ENCODE measurements at regions not wholly inside any gene's neighbourhood (a gene's known extent, or its start where the extent isn't known, plus 50 kb on each side); places are given as distances from the start of the nearest gene placed in this dataset.
"Not testable (repeated sequence)": the region's sequence is repeated elsewhere in the genome, so short reads cannot be mapped to it uniquely, and the experiment has no call there.

DNA sequence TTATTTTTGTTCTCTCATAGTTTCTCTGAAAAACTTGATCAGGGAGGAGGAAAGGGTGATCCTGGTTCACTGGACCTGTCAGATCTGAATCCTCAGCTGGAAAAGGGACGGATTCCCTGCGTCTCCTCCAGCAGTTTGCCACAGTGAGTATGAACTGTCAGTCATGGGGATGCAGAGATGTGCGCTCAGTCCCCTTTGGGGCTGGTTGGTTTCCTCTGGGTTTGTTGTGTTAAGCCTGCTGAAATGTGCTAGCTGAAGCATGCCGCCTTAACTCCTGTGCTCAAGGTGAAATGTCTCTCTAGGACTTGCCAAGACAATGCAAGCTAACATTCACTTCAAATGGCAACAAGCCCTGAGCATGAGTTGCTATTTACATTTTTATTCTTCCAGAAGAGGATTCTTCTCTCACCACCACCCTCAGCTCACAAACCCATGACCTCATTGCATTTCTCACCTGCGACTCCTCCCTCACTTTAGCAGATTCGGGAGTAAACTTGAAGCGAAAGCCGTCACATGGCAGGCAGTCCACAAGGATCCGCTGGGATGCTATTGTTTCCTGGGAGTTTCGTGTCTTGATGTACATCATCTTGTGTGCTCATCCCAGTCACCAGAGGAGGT is 192.9 kb upstream of the FZD8 start:
- Histone ChIP-seq H3K27me3 (ENCODE audit: control insufficient read depth in 2 of 2, insufficient read depth in 2 of 2, low read length in 2 of 2) (no peaks in the 10 kb centered on the region), H3K4me1 (ENCODE audit: control insufficient read depth in 2 of 2, insufficient read depth in 2 of 2, low read length in 2 of 2) (no peaks in the 10 kb centered on the region), H3K4me3 (ENCODE audit: low read length in 2 of 2) (no peak overlapping the region), H3K27ac (ENCODE audit: low read depth in 2 of 2, low read length in 2 of 2) (no peak overlapping the region), H3K36me3 (ENCODE audit: control insufficient read depth in 2 of 2, insufficient read depth in 2 of 2, low read length in 2 of 2) (no peaks in the 10 kb centered on the region), H3K9me3 (ENCODE audit: control insufficient read depth in 2 of 2, low read length in 2 of 2) (no peaks in the 10 kb centered on the region), H3K9ac (ENCODE audit: low read depth in 1 of 2, low read length in 2 of 2) (no peak overlapping the region)

DNA sequence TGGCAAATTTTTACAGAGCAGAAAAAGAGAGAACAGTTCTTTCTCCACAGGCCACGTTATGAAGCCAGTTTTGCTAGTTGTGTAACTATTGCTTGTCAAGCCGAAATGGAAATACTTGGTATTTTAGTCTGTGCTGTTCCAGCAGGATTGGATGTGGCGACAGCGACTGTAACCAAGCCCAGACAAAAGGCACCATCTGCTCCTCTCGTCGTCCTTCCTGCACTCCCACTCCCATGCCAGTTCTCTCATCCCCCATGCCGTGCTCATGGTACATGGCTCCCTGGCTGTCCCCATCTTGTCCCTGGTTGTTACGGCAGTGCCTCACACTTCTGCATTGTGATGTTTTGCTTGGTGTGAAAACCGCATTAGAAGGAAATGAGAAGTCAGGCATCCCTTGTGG is 185.7 kb upstream of the FZD8 start:
- H3K27ac ChIP-seq (ENCODE audit: low read depth in 2 of 2, low read length in 2 of 2) = no peak overlapping the region
- no peaks in the 10 kb centered on the region for H3K4me1 ChIP-seq (ENCODE audit: control insufficient read depth in 2 of 2, insufficient read depth in 2 of 2, low read length in 2 of 2)

DNA sequence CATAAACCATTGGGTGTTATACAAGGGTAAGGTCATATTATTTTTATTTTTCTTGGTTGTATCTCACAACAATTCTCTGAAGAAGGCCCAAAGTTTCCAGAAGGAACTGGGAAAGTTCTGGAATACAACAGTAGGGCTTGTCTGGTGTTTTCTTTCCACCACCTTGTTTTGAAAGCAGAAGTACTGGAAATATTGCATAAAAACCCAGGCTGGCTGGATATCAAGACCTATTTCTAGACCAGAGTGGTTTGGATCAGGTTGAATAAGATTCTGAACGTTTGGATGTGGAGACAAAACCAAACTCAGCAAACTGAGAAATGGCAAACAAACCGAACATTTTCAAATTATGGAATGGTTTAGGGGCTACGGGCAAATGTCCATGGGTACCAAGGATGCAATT is 182.6 kb upstream of the FZD8 start:
- H3K9me3 ChIP-seq (ENCODE audit: control insufficient read depth in 2 of 2, low read length in 2 of 2) = no peaks in the 10 kb centered on the region
- no peak overlapping the region for H3K27ac ChIP-seq (ENCODE audit: low read depth in 2 of 2, low read length in 2 of 2)
- H3K27me3 ChIP-seq (ENCODE audit: control insufficient read depth in 2 of 2, insufficient read depth in 2 of 2, low read length in 2 of 2) = no peaks in the 10 kb centered on the region
- H3K4me1 ChIP-seq (ENCODE audit: control insufficient read depth in 2 of 2, insufficient read depth in 2 of 2, low read length in 2 of 2) = no peaks in the 10 kb centered on the region
- H3K4me3 ChIP-seq (ENCODE audit: low read length in 2 of 2) = no peak overlapping the region
- H3K9ac ChIP-seq (ENCODE audit: low read depth in 1 of 2, low read length in 2 of 2) = no peak overlapping the region
- H3K36me3 ChIP-seq (ENCODE audit: control insufficient read depth in 2 of 2, insufficient read depth in 2 of 2, low read length in 2 of 2) = no peaks in the 10 kb centered on the region

More for the DNA sequence above, 185.7 kb upstream of the FZD8 start:
- H3K36me3 ChIP-seq (ENCODE audit: control insufficient read depth in 2 of 2, insufficient read depth in 2 of 2, low read length in 2 of 2) = no peaks in the 10 kb centered on the region
- no peaks in the 10 kb centered on the region for H3K9me3 ChIP-seq (ENCODE audit: control insufficient read depth in 2 of 2, low read length in 2 of 2)
- no peak overlapping the region for H3K9ac ChIP-seq (ENCODE audit: low read depth in 1 of 2, low read length in 2 of 2)
- no peaks in the 10 kb centered on the region for H3K27me3 ChIP-seq (ENCODE audit: control insufficient read depth in 2 of 2, insufficient read depth in 2 of 2, low read length in 2 of 2)
- no peak overlapping the region for H3K4me3 ChIP-seq (ENCODE audit: low read length in 2 of 2)

DNA sequence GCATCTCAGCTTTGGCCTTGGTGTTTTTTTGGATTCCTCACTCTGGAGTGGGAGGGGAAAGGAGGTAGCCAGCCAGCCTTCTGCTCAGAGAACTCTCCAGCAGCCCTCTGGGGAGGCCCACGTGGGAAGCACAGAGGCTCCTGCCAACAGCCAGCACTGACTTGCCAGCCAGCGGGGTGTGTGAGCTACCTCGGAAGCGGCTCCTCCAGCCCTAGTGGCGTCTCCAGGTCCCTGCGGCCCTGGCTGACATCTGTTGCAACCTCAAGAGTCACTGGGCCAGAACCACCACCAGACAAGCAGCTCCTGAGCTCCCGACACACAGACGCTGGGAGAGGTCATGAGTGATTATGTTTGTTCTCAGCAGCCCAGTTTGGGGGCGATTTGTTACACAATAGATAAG is 180.2 kb upstream of the FZD8 start:
- Histone ChIP-seq H3K4me1 (ENCODE audit: control insufficient read depth in 2 of 2, insufficient read depth in 2 of 2, low read length in 2 of 2) (no peaks in the 10 kb centered on the region), H3K9ac (ENCODE audit: low read depth in 1 of 2, low read length in 2 of 2) (no peak overlapping the region), H3K36me3 (ENCODE audit: control insufficient read depth in 2 of 2, insufficient read depth in 2 of 2, low read length in 2 of 2) (no peaks in the 10 kb centered on the region), H3K27ac (ENCODE audit: low read depth in 2 of 2, low read length in 2 of 2) (no peak overlapping the region), H3K4me3 (ENCODE audit: low read length in 2 of 2) (no peak overlapping the region), H3K9me3 (ENCODE audit: control insufficient read depth in 2 of 2, low read length in 2 of 2) (no peaks in the 10 kb centered on the region), H3K27me3 (ENCODE audit: control insufficient read depth in 2 of 2, insufficient read depth in 2 of 2, low read length in 2 of 2) (no peaks in the 10 kb centered on the region)

DNA sequence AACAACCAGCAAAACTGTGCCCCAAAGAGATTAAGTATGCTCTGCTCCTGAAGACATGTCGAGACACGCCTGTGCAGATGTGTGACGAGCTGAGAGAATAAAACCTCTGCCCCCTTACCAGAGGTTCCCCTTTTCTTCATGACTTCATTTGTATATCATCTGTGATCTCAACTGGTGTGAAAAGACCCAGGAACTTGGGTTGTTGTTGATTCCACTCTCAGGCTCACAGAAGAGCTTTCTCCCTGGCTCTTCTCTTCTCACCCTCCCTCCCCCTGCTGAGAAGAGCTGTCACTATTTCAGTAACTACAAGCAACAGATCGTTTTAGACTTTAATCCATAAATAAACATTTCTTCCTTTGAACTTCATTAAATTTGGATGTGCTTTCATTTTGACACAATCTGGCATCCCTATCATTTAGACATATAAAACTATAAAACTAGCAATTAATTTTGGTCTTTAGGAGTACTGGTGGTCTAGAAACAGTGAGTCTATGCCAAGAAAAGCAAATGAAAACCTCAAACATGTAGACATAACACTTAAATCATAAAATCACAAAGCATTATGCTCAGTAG is 179.3 kb upstream of the FZD8 start:
- Histone ChIP-seq H3K4me3 (ENCODE audit: low read length in 2 of 2) (no peak overlapping the region), H3K9me3 (ENCODE audit: control insufficient read depth in 2 of 2, low read length in 2 of 2) (no peaks in the 10 kb centered on the region), H3K4me1 (ENCODE audit: control insufficient read depth in 2 of 2, insufficient read depth in 2 of 2, low read length in 2 of 2) (no peaks in the 10 kb centered on the region), H3K9ac (ENCODE audit: low read depth in 1 of 2, low read length in 2 of 2) (no peak overlapping the region), H3K36me3 (ENCODE audit: control insufficient read depth in 2 of 2, insufficient read depth in 2 of 2, low read length in 2 of 2) (no peaks in the 10 kb centered on the region), H3K27me3 (ENCODE audit: control insufficient read depth in 2 of 2, insufficient read depth in 2 of 2, low read length in 2 of 2) (no peaks in the 10 kb centered on the region), H3K27ac (ENCODE audit: low read depth in 2 of 2, low read length in 2 of 2) (no peak overlapping the region)

DNA sequence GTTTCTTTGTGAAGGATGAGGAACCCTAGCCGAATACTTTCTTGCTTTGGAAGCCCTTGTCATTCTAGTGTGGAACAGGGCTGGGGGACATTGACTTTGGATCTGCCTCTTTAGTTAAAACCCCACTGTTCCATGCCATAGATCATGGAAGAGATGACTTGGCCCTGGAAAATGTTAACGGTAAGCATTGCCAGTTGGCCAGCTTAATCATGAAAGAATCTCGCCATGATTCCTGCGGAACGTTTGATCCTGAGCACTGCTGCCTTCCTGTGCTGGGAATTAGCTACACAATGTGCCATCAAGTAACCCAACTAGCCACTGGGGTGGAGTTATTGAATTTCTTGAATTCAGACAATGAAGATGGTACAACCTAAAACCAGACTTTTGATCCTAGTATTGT is 177.6 kb upstream of the FZD8 start:
- H3K4me1 ChIP-seq (ENCODE audit: control insufficient read depth in 2 of 2, insufficient read depth in 2 of 2, low read length in 2 of 2) = no peaks in the 10 kb centered on the region
- no peaks in the 10 kb centered on the region for H3K9me3 ChIP-seq (ENCODE audit: control insufficient read depth in 2 of 2, low read length in 2 of 2)
- H3K9ac ChIP-seq (ENCODE audit: low read depth in 1 of 2, low read length in 2 of 2) = no peak overlapping the region
- no peak overlapping the region for H3K4me3 ChIP-seq (ENCODE audit: low read length in 2 of 2)
- no peaks in the 10 kb centered on the region for H3K27me3 ChIP-seq (ENCODE audit: control insufficient read depth in 2 of 2, insufficient read depth in 2 of 2, low read length in 2 of 2)
- no peaks in the 10 kb centered on the region for H3K36me3 ChIP-seq (ENCODE audit: control insufficient read depth in 2 of 2, insufficient read depth in 2 of 2, low read length in 2 of 2)
- no peak overlapping the region for H3K27ac ChIP-seq (ENCODE audit: low read depth in 2 of 2, low read length in 2 of 2)

DNA sequence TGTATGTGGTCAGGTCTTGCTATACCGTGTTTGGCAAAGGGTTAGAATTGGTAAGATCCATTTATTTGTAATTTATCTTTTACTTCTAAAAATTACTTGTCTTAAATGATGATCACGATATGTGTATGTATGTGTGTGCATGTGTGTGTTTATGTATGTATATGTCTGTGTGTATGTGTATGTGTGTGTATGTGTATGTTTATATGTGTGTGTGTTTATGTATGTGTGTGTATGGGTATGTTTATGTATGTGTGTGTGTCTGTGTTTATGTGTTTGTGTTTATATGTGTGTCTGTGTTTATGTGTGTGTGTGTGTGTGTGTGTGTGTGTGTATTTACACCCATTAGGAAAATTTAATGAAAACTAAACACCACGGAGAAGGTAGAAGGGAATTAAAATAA is 176.9 kb upstream of the FZD8 start:
- Histone ChIP-seq H3K4me1 (ENCODE audit: control insufficient read depth in 2 of 2, insufficient read depth in 2 of 2, low read length in 2 of 2) (no peaks in the 10 kb centered on the region), H3K27ac (ENCODE audit: low read depth in 2 of 2, low read length in 2 of 2) (no peak overlapping the region)

DNA sequence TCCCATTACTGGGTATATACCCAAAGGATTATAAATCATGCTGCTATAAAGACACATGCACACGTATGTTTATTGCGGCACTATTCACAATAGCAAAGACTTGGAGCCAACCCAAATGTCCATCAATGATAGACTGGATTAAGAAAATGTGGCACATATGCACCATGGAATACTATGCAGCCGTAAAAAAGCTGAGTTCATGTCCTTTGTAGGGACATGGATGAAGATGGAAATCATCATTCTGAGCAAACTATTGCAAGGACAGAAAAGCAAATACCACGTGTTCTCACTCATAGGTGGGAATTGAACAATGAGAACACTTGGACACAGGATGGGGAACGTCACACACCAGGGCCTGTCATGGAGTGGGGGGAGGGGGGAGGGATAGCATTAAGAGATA is 175.0 kb upstream of the FZD8 start:
- not testable (repeated sequence) for H3K9ac ChIP-seq (ENCODE audit: low read depth in 1 of 2, low read length in 2 of 2); H3K36me3 ChIP-seq (ENCODE audit: control insufficient read depth in 2 of 2, insufficient read depth in 2 of 2, low read length in 2 of 2); H3K4me1 ChIP-seq (ENCODE audit: control insufficient read depth in 2 of 2, insufficient read depth in 2 of 2, low read length in 2 of 2); H3K27ac ChIP-seq (ENCODE audit: low read depth in 2 of 2, low read length in 2 of 2); H3K27me3 ChIP-seq (ENCODE audit: control insufficient read depth in 2 of 2, insufficient read depth in 2 of 2, low read length in 2 of 2); H3K4me3 ChIP-seq (ENCODE audit: low read length in 2 of 2); H3K9me3 ChIP-seq (ENCODE audit: control insufficient read depth in 2 of 2, low read length in 2 of 2)

More for the DNA sequence above, 176.9 kb upstream of the FZD8 start:
- no peaks in the 10 kb centered on the region for H3K9me3 ChIP-seq (ENCODE audit: control insufficient read depth in 2 of 2, low read length in 2 of 2)
- H3K36me3 ChIP-seq (ENCODE audit: control insufficient read depth in 2 of 2, insufficient read depth in 2 of 2, low read length in 2 of 2) = no peaks in the 10 kb centered on the region
- no peak overlapping the region for H3K9ac ChIP-seq (ENCODE audit: low read depth in 1 of 2, low read length in 2 of 2)
- no peak overlapping the region for H3K4me3 ChIP-seq (ENCODE audit: low read length in 2 of 2)
- H3K27me3 ChIP-seq (ENCODE audit: control insufficient read depth in 2 of 2, insufficient read depth in 2 of 2, low read length in 2 of 2) = no peaks in the 10 kb centered on the region

DNA sequence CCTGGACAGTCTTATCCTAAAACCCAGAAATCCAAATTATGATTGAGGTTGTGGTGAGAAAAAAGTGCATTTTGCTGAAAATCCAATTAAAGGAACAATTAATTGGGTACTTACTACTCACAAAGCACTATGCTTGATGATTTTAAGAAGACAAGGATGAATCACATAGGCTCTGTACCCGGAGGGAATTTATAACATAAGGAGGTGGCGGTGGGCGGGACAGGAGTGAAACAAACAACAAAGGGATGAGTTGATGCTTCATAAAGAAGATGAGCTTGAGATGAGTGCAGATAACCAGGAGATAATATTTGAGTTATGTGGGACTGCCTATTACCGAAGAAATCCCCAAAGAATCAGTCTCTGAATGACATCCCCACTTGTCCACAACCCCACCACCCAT is 171.1 kb upstream of the FZD8 start:
- Histone ChIP-seq H3K27me3 (ENCODE audit: control insufficient read depth in 2 of 2, insufficient read depth in 2 of 2, low read length in 2 of 2) (no peaks in the 10 kb centered on the region), H3K9me3 (ENCODE audit: control insufficient read depth in 2 of 2, low read length in 2 of 2) (no peaks in the 10 kb centered on the region), H3K36me3 (ENCODE audit: control insufficient read depth in 2 of 2, insufficient read depth in 2 of 2, low read length in 2 of 2) (no peaks in the 10 kb centered on the region), H3K4me3 (ENCODE audit: low read length in 2 of 2) (no peak overlapping the region), H3K4me1 (ENCODE audit: control insufficient read depth in 2 of 2, insufficient read depth in 2 of 2, low read length in 2 of 2) (no peaks in the 10 kb centered on the region), H3K27ac (ENCODE audit: low read depth in 2 of 2, low read length in 2 of 2) (no peak overlapping the region), H3K9ac (ENCODE audit: low read depth in 1 of 2, low read length in 2 of 2) (no peak overlapping the region)

DNA sequence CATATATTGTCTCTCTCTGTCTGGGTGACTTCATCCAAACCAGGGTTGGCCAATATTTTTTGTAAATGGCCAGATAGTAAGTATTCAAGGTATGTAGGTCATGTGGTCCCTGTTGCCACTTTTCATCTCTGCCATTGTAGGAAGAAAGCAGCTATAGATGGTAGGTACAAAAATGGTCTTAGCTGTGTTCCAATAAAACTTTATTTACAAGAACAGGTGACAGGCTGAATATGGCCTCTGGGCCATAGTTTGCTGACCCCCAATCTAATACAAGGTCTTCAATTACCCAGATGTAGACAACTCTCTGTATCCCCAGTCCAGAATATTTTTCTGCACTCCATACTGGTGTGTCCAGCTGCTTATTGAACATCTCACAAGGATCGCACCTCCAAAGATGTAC is 166.2 kb upstream of the FZD8 start:
- Histone ChIP-seq H3K9me3 (ENCODE audit: control insufficient read depth in 2 of 2, low read length in 2 of 2) (no peaks in the 10 kb centered on the region), H3K27ac (ENCODE audit: low read depth in 2 of 2, low read length in 2 of 2) (no peak overlapping the region), H3K4me1 (ENCODE audit: control insufficient read depth in 2 of 2, insufficient read depth in 2 of 2, low read length in 2 of 2) (no peaks in the 10 kb centered on the region), H3K9ac (ENCODE audit: low read depth in 1 of 2, low read length in 2 of 2) (no peak overlapping the region), H3K4me3 (ENCODE audit: low read length in 2 of 2) (no peak overlapping the region), H3K36me3 (ENCODE audit: control insufficient read depth in 2 of 2, insufficient read depth in 2 of 2, low read length in 2 of 2) (no peaks in the 10 kb centered on the region), H3K27me3 (ENCODE audit: control insufficient read depth in 2 of 2, insufficient read depth in 2 of 2, low read length in 2 of 2) (no peaks in the 10 kb centered on the region)

DNA sequence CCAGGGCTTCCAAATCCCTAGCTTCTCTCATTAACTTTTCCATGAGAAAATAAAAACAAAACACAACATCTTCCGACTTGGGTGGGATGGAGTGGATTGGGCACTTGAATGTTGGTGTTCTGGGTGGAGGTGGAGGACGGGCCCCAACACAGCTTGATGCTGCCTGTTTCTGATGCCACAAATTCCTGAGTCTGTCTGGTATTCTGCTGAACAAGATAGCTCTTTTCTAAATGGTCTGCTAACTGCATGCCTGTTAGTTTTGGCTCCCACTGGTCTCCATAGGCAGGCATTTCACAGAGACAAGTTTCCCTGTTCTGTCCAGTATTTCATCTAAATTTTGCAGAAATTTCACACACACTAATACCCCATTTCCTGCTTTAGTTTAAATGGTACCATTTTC is 160.9 kb upstream of the FZD8 start:
- Histone ChIP-seq H3K27me3 (ENCODE audit: control insufficient read depth in 2 of 2, insufficient read depth in 2 of 2, low read length in 2 of 2) (no peaks in the 10 kb centered on the region), H3K9ac (ENCODE audit: low read depth in 1 of 2, low read length in 2 of 2) (no peak overlapping the region), H3K36me3 (ENCODE audit: control insufficient read depth in 2 of 2, insufficient read depth in 2 of 2, low read length in 2 of 2) (no peaks in the 10 kb centered on the region), H3K9me3 (ENCODE audit: control insufficient read depth in 2 of 2, low read length in 2 of 2) (no peaks in the 10 kb centered on the region), H3K27ac (ENCODE audit: low read depth in 2 of 2, low read length in 2 of 2) (no peak overlapping the region), H3K4me3 (ENCODE audit: low read length in 2 of 2) (no peak overlapping the region), H3K4me1 (ENCODE audit: control insufficient read depth in 2 of 2, insufficient read depth in 2 of 2, low read length in 2 of 2) (no peaks in the 10 kb centered on the region)
